NCI-H1048 (cell line): ENCODE measurements at regions not wholly inside any gene's neighbourhood (a gene's known extent, or its start where the extent isn't known, plus 50 kb on each side); places are given as distances from the start of the nearest gene placed in this dataset.
"Not testable (repeated sequence)": the region's sequence is repeated elsewhere in the genome, so short reads cannot be mapped to it uniquely, and the experiment has no call there.

ENCODE experiments used
- DNase-seq: peaks from one replicate; lab custom pipeline; 2025; lab: John Stamatoyannopoulos, UW

DNA sequence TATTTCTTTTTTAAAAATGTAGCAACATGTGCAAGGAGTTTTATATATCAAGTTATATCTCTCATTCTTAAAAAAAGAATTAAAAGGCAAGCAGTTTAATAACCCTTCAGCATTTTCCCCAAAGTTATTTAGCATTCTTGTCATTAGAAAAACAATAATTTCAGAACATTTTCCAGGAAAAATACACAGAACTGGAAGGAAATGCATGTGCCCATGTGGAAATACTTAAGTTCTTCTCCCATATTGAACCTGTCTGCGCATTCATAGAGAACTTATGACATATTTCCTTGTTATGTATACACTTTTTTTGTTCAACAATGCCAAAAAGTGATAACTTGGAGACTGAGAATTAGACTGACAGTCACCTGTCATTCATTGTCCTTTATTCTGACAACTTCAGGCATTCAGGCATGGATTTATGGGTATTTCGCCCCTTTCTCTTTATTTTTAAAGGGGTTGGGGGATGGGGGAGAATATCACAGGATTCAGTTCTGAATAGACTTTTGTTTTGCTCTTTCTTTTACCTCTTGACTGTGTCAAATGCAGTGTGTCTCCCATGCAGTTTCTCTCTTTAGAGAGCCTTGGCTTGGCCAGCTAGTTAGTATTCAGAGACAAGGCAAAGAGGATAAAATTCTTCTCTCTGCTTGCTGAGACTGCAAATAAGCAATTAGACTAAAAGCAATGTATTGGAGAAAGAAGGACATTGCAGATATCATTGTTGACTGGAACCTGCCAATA is 701.0 kb downstream of the NR2F1-AS1 start:
- no peak for DNase-seq

DNA sequence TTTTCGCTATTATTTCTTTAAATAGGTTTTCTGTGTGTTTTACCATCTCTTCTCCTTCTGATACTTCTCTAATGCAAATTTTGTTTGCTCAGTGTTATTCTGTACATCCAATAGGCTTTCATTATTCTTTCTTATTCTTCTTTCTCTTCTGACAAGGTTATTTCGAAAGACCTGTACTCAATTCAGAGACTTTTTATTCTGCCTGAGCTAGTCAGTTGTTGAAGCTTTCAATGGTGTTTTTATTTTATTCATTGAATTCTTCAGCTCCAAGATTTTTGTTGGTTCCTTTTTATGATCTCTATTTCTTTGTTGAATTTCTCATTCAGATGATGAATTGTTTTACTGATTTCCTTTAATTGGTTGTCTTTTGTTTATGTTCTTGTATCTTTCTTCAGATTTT is 706.2 kb downstream of the NR2F1-AS1 start:
- no peak for DNase-seq

DNA sequence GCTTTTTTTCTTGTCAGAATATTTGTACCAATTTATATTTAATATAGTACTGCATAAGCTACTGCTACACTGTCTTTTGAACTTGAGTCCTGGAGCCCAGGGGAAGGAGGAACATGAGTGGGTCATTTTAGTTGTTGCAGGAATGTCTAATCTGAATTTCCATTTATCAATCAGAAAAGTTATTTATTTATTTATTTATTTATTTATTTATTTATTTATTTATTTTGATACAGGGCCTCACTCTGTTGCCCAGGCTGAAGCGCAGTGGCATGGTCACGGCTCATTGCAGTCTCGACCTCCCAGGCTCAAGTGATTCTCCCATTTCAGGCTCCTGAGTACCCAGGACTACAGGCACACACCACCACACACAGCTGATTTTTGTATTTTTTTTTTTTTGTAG is 712.6 kb downstream of the NR2F1-AS1 start:
- DNase-seq: no peak

DNA sequence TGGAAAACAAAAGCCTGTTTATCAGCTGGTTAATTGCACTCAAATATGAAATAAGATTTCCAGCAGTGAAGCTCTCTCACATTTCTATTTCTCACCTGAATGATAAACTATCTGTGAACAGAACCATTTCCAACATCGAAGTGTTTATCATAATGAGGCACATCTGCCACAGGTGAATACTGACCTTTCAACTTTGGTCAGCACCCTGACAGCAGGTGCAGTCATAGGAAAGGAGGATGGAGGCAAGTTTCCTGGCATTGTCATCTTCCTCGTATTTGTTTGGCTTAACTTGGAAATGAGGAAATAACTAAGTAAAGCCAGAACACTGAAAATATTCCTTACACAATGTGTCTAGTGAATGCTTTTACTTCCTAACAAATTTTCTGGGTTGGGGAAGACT is 716.4 kb downstream of the NR2F1-AS1 start:
- no peak for DNase-seq

DNA sequence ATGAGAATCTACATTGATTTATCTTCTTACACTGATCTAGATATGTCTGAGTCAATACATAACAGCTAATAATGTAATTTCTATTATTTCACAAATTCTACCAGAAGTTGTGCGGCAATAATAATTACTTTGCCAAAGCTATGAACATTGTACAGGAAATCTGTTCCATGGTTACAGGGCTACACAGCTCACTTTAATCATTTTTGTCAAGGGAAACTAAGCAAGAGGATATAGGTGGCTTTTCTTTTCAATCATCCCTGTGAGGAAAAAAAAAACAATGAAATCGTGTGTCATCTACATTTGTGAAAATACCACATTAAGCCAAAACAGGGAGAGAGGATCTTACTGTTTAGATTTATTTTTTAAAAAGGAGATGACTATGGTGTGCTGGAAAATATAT is 717.4 kb downstream of the NR2F1-AS1 start:
- no peak for DNase-seq

DNA sequence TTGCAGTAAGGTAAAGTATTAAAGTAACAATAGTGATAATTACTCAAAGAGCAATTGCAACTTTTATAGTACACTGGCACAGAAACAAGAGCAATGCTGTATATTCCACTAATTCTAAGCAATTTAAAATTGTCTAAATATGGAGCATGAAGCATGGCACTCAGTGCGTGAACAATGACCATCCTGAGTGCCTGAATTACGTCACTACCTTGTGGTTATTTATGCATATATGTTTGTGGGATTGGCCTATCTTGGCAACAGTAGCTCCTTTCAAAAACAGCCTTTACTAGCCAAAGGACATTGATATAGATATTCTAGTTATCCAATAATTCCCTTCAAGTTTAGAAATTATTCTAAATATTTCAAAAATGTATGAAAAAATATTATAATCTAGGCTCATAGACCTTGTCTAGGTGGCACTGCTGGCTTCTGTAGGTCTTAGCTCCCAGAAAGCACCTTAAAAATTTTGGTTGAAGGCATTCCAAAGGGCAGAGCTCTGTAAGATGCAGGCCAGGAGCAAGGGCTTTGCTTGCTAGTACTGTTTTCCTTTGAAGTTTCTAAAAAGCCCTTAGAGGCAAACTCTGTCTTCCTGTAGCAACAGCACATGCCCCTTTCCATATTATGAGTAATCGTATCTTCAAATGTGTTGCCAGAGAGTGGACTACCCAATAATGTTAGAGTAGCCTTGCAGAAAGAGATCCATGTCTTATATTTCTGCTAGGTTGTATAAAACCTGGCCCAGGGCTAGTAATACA is 719.3 kb downstream of the NR2F1-AS1 start:
- no peak for DNase-seq

DNA sequence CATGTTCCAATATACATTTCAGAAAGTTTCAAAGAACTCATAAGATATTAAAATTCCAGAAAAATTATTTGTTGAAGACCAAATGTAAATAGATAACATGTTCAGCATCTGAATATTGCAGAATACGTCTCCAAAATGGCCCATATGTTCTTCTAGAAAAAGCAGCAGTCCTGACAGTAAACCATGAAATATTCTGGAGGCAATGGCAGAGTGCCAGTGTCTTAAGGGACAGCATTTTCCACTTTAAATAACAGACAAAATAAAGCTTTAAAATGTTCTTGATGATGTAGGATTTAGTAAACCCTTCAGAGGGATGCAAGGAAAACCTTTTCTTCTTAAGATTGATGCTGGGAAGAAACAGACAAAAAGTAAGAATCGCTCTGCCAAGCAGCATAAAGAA is 721.0 kb downstream of the NR2F1-AS1 start:
- DNase-seq: no peak

DNA sequence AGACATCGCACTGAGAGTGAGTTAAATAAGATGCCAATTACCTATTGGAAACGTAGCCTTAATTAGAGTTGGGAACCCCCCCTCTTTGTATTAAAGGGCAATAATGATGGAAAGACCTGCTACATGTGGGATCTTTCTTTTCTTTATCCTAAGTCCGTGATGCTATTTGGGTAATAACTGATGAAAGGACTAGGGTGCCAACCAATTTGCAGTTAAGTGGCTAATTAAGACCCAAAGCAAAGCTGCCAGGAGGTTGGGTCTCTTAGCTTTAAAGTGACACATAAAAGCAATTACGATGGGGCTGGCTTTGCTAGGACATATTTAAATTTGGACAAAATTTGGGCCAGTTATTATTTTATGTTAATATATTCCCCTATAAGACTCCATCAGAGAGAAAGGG is 728.8 kb downstream of the NR2F1-AS1 start:
- DNase-seq: no peak

DNA sequence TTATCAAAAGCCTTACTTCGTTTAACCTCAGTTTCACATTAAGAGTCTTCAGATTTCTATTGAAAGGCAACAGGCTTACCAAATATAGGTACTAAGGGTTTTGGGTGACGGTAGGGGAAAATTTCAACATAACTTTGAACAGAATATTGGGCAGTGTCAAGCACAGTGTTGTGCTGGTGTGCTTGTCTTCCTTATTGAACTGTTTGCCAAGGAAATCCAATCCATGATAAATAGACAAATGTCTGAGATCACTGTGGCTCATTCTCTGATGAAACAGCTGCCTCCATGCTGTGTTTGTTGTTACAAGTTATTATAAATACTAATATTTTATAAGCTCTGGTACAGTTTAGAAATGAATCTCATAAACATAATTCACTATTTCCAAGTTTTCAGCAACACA is 730.1 kb downstream of the NR2F1-AS1 start:
- no peak for DNase-seq

DNA sequence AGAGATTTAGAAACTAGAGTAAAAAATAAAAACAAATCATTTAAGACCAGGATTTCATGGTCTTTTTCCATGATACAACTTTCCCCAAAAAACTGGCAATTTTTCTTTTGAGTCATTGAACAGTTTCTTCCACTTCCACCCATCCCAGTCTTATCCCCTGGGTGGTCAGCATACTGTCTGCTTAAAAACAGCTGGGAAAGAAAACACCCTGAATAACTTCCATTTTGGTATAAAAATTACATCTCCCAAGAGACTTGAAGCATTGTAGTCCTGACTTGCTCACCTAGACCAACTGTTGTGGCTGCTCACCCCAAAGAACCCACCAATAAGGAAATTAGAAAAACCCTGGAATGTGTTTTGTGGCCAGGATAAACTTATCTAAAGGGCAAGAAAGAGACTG is 731.3 kb downstream of the NR2F1-AS1 start:
- no peak for DNase-seq

DNA sequence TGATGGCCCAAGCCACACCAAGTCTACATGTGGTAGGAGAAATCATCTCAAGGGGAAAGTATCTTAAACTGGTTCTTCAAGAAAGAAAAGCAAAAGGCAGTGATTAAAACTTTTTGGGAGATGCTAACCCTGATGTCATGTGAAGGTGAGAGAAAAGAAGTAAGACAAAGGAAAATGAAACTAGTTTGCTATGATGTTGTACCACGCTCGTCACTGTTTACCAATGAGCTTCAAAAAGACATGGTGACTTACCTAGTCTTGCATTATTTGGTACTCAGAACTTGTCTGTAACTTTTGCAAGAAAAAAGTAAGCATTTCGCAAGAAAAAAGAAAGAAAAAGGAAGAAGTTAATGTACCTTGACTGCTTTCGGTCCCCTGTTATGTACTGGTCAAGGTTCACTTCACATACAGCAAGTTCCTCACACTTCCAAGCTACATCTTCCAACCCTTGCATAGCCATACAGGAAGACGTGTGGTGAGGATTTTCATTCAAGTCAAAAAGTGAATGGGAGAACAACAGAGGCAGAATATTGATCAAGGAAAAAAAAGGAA is 739.3 kb downstream of the NR2F1-AS1 start:
- DNase-seq: no peak

DNA sequence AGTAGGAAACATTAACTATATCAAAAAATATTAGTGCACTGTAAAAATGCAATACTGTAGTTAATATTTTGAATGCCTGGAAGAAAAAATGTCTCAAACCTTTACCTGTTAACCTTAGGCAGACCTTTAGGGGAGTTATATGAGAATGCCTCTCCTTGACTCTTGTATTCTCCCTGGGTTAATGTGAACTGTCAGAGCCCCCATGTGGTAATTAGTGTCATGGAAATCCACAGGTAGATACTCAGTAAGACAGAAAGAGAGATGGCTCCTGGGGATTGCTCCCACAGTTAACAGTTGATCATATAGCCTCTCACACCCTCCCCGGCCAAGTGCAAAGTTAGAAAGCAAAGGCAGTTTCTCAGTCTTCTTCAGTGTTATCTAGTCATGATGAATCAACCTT is 742.8 kb downstream of the NR2F1-AS1 start:
- no peak for DNase-seq

DNA sequence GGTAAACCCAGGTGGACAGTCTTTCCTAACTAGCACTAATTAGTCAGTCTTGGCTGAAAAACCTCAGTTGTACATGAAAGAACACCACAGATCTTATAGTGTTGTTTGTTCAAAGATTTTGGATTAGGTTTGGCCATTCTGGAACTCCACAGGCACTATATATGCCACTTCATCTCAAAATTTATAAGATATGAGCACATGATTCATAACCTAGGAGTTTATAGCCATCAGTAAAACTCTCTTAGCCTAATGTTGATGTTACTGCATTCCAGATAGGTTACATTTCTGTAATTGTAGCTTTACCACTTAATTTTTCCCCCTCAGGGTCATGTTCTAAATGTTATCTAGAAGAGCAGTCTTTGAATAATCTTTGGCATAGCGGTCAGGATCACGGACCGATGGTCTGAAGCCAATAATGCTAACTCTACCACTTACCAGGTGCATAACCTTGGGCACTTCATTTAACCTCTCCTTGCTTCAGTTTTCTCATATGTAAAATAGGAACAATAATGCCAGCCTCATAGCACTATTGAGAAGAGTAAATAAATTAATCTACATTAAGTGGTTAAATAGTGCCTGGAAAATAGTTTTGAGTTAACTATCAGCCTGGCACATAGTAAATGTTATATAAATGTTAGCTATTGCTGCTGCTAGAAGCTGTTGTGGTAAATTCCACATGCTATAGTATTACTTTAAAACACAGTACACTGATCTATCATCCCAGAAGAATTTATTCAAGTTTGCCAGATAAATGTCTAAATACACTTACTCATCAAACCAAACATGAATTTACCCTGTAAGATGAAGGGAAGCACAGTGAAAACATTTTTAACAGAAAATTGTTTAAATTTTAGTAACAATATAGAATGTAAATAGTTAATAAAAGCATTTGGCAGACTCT is 743.9 kb downstream of the NR2F1-AS1 start:
- DNase-seq: no peak

DNA sequence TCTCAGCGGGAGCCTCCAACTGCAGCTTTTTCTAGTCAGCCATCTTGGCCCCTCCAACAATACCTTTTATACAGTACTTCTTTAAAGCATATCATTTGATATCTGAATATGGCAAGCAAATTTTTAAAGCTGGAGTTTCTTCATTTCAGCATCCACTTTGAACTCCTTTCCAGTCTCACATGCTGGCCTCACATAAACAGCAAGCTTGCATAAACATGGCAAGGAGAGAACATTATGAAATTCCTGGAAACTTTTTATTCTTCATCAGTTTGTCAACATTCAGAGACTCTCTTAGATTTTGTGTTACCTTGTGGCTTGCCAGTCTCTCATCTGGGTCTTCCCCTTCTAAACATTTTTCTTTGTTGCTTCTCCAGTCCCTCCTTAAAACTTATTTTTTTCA is 745.3 kb downstream of the NR2F1-AS1 start:
- no peak for DNase-seq

DNA sequence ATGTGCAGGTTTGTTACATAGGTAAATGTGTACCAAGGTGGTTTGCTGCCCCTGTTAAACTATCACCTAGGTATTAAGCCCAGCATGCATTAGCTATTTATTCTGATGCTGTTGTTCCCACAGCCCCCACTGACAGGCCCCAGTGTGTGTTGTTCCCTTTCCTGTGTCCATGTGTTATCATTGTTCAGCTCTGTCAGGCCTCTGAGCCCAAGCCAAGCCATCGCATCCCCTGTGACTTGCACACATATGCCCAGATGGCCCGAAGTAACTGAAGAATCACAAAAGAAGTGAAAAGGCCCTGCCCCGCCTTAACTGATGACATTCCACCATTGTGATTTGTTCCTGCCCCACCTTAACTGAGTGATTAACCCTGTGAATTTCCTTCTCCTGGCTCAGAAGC is 757.5 kb downstream of the NR2F1-AS1 start:
- not testable (repeated sequence) for DNase-seq

DNA sequence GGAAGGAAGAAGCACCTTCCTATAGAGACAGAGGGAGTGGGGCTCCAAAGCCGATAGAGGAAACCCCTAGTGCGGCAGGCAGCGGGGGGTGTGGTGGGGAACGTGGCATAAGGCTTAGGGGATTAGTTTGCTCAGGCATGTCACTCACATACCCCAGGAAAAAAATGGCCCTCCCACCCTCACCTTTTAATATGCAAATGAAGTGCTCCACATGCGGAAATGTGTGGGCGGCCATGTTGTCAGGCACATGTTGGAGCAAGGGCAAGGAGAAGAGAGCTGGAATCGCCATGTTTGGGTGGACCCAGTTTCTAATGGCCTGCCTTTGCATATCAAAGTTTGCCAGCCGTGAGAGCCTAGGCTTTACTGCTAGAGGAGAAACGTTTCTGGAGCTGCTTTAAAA is 758.8 kb downstream of the NR2F1-AS1 start:
- DNase-seq: no peak

DNA sequence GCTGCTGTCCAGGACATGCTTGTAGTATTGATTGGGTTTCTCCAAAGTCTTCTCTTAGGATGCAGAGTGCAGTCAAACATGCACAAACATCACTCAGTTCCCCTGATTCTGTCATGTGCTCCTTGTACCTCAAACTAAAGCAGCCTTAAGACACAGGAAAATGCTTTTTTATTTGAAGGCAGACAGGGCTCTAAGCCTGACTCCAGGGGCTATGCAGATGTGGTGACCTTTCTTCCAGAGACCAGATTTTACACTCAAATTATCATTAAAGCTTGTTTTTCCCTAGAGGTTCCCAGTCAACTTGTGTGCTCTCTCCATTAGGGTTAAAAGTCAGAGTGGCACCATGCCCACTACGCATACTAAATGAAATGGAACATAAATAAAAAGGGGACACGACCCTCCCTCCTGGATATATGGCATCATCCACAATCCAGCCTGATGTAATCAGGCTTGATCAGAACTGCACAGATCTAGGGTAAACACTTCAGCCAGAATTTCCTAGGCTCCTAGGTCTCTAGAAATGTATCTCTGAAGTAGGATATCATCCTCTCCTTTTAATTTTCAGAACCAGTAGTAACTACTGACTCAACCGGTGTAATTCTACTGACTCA is 771.1 kb downstream of the NR2F1-AS1 start:
- DNase-seq: no peak

DNA sequence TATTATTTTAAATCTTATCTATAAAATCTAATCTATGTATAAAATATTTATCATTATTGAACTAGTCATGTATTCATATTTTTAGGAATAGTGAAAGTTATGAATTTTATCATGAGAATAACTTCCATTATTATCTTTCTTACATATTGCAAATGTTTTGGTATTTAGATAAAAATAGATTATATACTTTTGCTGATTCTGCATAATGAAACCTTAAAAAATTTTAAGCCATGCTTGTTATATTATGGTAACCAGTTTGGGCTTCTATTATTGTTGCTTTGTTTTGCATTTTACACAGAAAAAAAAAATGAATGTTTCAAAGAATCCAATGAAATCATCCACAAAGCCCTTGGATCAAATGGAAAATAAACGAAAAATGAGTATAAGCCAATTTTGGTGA is 772.5 kb downstream of the NR2F1-AS1 start:
- DNase-seq: no peak

DNA sequence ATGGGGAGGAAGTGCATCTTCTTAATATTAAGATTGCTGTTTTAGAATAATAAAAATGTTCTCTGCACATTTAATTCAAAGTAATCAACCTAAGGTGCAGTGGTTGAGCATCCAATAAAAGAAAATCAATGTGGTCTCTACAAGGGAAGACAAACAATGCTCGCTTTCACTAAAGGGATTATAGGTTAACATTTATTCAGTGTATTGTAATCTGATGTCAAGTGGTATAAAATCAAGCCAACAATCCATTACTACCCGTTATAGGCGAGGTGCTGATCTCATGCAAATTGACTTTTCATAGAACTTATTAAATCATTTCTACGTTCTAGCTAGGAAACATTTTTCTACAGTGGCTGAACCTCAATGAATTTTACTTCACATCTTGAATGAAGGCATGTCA is 773.9 kb downstream of the NR2F1-AS1 start:
- DNase-seq: no peak

DNA sequence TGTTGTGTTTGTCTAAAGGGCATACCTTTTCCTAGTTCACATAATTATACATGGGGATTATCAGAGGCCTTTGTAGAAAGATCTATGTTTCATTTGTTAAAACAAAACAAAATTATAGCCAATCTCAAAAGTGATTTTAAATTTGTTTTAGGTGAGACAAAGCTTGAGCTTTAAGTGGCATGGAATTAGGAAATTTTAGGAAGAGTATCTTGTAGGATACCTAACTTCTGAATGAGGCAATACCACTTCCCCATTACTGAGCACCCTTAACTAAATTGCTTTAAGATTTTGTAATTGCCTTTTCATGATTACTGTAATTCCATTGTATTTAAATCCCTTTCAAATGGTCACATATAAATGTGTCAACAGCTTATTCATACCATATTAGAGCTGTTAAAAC is 775.6 kb downstream of the NR2F1-AS1 start:
- no peak for DNase-seq

DNA sequence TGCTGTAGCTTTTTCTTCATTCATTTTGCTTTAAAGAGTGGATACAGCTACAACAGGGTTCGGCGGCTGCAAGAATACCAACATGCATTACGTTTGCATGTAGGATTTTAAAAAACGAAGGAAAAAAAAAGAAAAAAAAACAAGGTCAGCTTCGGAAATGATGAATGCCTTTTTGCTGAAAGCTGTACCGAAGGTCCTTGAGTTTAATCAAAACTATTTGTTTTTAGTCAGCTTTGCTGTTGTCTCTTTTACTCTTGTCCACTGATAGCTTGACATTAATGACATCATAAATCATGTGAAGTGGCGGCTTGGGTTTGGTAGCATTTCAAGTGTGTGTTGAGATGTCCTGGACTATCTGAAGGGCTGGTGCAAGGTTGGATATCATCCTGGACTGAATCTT is 779.1 kb downstream of the NR2F1-AS1 start:
- DNase-seq: no peak

DNA sequence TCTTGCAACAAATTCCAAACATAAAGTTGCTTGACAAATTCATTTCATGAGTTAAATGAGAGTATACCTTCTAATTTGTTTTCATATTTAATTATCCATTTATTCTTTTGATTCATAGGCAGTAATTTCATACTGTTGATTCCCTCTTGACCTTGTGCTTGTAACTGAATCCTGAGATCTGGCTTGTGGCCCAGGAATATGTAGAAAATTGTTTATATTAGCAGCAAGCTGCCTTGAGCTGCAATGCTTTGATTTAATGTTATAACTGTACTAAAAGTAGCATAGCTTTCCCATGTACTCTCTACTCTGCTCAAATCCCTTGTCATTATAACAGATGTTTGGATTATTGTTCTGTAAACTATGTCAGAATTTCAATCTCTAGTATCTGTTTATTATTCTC is 780.7 kb downstream of the NR2F1-AS1 start:
- no peak for DNase-seq
